HEK293 (cell line): ENCODE measurements at regions not wholly inside any gene's neighbourhood (a gene's known extent, or its start where the extent isn't known, plus 50 kb on each side); places are given as distances from the start of the nearest gene placed in this dataset.

Source experiments
- CTCF ChIA-PET: fragments of 350-600 bp; formaldehyde crosslinking; extraction: SDS; loops from one replicate; lab custom pipeline; 2021; ENCODE audit warnings: antibody characterized with exemption; lab: Yijun Ruan, JAX
- POLR2A ChIA-PET: fragments of 300-600 bp; formaldehyde crosslinking; extraction: SDS; loops from one replicate; lab custom pipeline; 2020; ENCODE audit warnings: antibody characterized with exemption, inconsistent platforms; lab: Yijun Ruan, JAX
- H3K27ac ChIP-seq: fragments of 200-500 bp; sonication (Bioruptor generic); 2 replicates; pipeline ENCODE4 v1.5.1; 2014; ENCODE audit warnings: low read depth, low read length, control low read depth, inconsistent platforms; ENCODE audit errors: extremely low read depth
- H3K36me3 ChIP-seq, 2 experiments: fragments of 200-500 bp in 1 of 2; sonication (Bioruptor generic) in 1 of 2; 1 replicate in 1 of 2; 2 replicates in 1 of 2; pipeline ENCODE4 v1.5.1; 2014 to 2017; ENCODE audit warnings: inconsistent platforms in 2 of 2, low read length in 2 of 2; ENCODE audit not compliant: control insufficient read depth in 2 of 2, insufficient read depth in 1 of 2
- H3K4me1 ChIP-seq: fragments of 200-500 bp; sonication (Bioruptor generic); 2 replicates; pipeline ENCODE4 v1.5.1; 2014; ENCODE audit warnings: mild to moderate bottlenecking, low read length, inconsistent platforms; ENCODE audit not compliant: control insufficient read depth, insufficient read depth
- H3K4me3 ChIP-seq: 2 replicates; pipeline ENCODE4 v1.5.1; 2011; ENCODE audit warnings: low read depth, mild to moderate bottlenecking, control low read depth, low read length, moderate library complexity
- H3K9me3 ChIP-seq: fragments of 200-500 bp; sonication (Bioruptor generic); 2 replicates; pipeline ENCODE4 v1.5.1; 2014; ENCODE audit warnings: low read depth, low read length, inconsistent platforms; ENCODE audit not compliant: control insufficient read depth, insufficient read depth
- GLI2 ChIP-seq: fragments of 450-650 bp; formaldehyde crosslinking; IDR thresholded peaks from 2 replicates; pipeline ENCODE4; 2017; ENCODE audit warnings: missing biosample characterization, missing genetic modification characterization, low read depth, borderline replicate concordance
- IKZF3 ChIP-seq: fragments of 450-650 bp; IDR thresholded peaks from 2 replicates; pipeline ENCODE4 v1.5.0; 2018; ENCODE audit warnings: missing biosample characterization, mild to moderate bottlenecking, missing genetic modification characterization, moderate library complexity
- SP7 ChIP-seq: fragments of 450-650 bp; formaldehyde crosslinking; IDR thresholded peaks from 2 replicates; pipeline ENCODE4 v1.5.1; 2016; ENCODE audit warnings: missing biosample characterization, missing genetic modification characterization
- ZBTB11 ChIP-seq: fragments of 450-650 bp; formaldehyde crosslinking; conservative IDR thresholded peaks from 2 replicates; pipeline ENCODE4 v1.5.1; 2016; ENCODE audit warnings: low read depth, missing biosample characterization, missing genetic modification characterization
- ZNF140 ChIP-seq: fragments of 450-650 bp; formaldehyde crosslinking; IDR thresholded peaks from 2 replicates; pipeline ENCODE4 v1.5.1; 2016; ENCODE audit warnings: missing biosample characterization, missing genetic modification characterization
- ZNF146 ChIP-seq: fragments of 450-650 bp; formaldehyde crosslinking; IDR thresholded peaks from 2 replicates; pipeline ENCODE4 v1.5.1; 2016; ENCODE audit warnings: missing biosample characterization, missing genetic modification characterization
- ZNF26 ChIP-seq: fragments of 450-650 bp; formaldehyde crosslinking; IDR thresholded peaks from 2 replicates; pipeline ENCODE4 v1.5.1; 2016; ENCODE audit warnings: missing biosample characterization, missing genetic modification characterization
- ZNF266 ChIP-seq: fragments of 450-650 bp; formaldehyde crosslinking; IDR thresholded peaks from 2 replicates; pipeline ENCODE4 v1.5.1; 2016; ENCODE audit warnings: missing biosample characterization, missing genetic modification characterization, low read depth
- ZNF449 ChIP-seq: fragments of 450-650 bp; formaldehyde crosslinking; IDR thresholded peaks from 2 replicates; pipeline ENCODE4 v1.5.1; 2017; ENCODE audit warnings: missing biosample characterization, mild to moderate bottlenecking, missing genetic modification characterization, moderate library complexity
- ZNF48 ChIP-seq: fragments of 450-650 bp; formaldehyde crosslinking; IDR thresholded peaks from 2 replicates; pipeline ENCODE4 v1.5.1; 2016; ENCODE audit warnings: missing biosample characterization, missing genetic modification characterization
- ZNF791 ChIP-seq: fragments of 450-650 bp; formaldehyde crosslinking; IDR thresholded peaks from 2 replicates; pipeline ENCODE4 v1.5.1; 2016; ENCODE audit warnings: missing biosample characterization, missing genetic modification characterization
- ZSCAN18 ChIP-seq: fragments of 450-650 bp; formaldehyde crosslinking; IDR thresholded peaks from 2 replicates; pipeline ENCODE4 v1.5.1; 2016; ENCODE audit warnings: missing biosample characterization, missing genetic modification characterization
- ZXDB ChIP-seq: fragments of 450-650 bp; formaldehyde crosslinking; IDR thresholded peaks from 2 replicates; pipeline ENCODE4 v1.5.1; 2016; ENCODE audit warnings: missing biosample characterization, missing genetic modification characterization

DNA sequence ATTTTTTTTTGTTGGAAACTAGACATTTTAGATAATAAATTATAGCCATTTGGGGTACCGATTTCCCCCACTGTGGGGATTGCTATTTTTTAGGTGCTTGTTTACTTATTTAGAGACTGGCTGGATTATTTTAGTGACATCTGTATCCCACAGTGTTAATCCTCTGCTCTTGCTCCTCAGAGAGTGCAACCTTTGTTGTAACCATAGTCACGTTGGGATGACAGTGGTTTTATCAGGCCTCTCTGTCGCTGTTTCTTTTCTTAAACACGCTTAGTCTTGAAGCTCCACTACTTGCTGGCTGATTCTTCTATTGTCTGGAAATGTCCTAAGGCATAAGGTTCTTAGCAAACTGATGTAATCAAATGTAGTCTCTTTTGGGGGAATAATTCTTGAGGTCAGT is 451.6 kb upstream of the SEMA6D start (continued):
- no peak for TF ChIP-seq ZNF146 (tag by site-specific recombination)
- no peak for TF ChIP-seq ZNF26 (tag by site-specific recombination)
- TF ChIP-seq GLI2 = no peak
- TF ChIP-seq ZNF791 (tag by site-specific recombination) = no peak
- TF ChIP-seq IKZF3 (tag by site-specific recombination) = no peak
- TF ChIP-seq ZNF449 (tag by site-specific recombination) = no peak
- no peak for TF ChIP-seq ZNF48 (tag by site-specific recombination)
- TF ChIP-seq ZNF140 (tag by site-specific recombination) = no peak
- TF ChIP-seq ZXDB (tag by site-specific recombination) = no peak
- TF ChIP-seq, all 188 proteins: peak for 0

- no peak overlapping the region for H3K4me3 ChIP-seq
- ChIA-PET POLR2A (no interaction called here), CTCF (no interaction called here)
Measured at GRCh38 chr15:47266566-47266965, 450.7 kb upstream of the SEMA6D start.

More at GRCh38 chr15:47266566-47266965, 450.7 kb upstream of the SEMA6D start:
- Histone ChIP-seq H3K4me1 (no peaks in the 10 kb centered on the region), H3K27ac (no peak overlapping the region), H3K9me3 (no peaks in the 10 kb centered on the region), H3K36me3 (no peaks in the 10 kb centered on the region)
- no peak for TF ChIP-seq ZNF266 (tag by site-specific recombination)
- TF ChIP-seq ZBTB11 (tag by site-specific recombination) = no peak
- no peak for TF ChIP-seq SP7 (tag by site-specific recombination)
- no peak for TF ChIP-seq ZSCAN18 (tag by site-specific recombination)
